ENCODE measurements at regions not wholly inside any gene's neighbourhood (a gene's known extent, or its start where the extent isn't known, plus 50 kb on each side); places are given as distances from the start of the nearest gene placed in this dataset.

DNA sequence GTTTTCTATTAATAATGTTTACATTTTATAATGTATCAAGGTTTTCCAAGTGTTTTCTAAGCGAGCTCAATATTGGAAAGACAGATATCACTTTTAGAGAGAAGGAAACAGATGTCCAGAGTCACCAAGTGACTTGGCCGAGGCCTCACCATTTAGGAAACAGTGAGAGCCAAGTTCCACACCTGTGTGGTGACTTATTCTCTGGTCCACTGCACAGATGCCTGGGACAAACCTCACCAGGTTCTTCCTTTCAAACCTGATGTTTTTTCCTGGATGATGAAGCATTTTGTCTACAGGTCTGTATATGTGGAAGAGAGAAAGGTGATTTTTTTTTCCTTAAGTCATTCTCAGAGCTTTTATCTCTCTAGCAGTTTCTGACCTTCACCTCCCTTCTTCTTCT lies 280.7 kb downstream of the LPIN1 start:
- no peak for DNase-seq (ENCODE audit: low read depth)

DNA sequence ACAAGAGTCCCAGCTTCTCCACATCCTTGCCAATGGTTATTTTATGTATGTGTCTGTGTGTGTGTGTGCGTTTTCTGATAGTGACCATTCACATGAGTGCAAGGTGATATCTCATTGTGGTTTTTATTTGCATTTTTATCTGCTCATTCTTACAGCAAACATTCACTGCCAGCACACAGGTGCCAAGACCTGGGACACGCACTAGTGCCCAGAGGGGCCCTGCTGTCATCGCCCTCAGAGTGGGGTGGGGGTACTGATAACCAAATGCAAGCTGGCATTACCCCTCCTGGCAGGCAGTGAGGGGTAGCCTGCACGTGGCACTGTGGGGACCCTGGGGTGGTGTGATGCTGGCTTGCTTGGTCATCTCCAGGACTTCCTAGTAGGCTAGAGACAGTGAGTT lies 285.4 kb downstream of the LPIN1 start:
- no peak for DNase-seq (ENCODE audit: low read depth)

DNA sequence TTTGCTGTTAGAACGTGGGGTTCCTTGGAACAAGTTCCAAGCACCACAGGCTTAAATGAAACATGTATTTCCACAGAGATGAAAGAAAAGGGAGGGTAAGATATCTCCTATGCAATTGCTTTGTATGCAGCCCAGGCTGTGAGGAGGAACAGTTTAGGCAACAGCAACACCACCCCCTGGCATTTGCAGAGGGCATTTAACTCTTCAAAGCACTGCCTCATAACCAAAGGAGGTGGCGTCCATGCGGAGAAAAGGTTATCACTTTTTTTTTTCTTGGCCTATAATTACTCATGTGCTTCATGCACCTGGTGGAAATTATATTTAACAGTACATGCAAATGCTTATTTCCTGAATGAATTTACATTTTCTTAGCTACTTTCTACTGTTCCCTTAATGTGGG lies 286.0 kb downstream of the LPIN1 start:
- DNase-seq (ENCODE audit: low read depth) = no peak

DNA sequence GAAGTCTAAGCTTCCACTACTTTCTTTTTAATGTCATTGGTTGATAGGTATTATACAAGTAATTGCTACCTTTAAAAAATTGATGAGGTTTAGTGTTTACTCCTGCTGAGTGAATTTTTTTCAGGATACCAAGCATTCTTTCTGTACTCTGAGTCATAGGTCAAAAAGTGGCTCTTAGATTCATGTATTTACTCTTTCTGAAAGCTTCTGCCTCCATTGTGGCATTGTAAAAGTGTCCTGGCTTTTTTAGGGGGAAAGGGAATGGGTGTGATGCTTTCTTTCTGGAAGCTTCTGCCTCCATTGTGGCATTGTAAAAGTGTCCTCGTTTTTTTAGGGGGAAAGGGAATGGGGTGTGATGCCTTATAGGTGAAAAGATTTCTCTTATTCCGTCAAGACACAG lies 286.5 kb downstream of the LPIN1 start:
- DNase-seq (ENCODE audit: low read depth) = no peak

DNA sequence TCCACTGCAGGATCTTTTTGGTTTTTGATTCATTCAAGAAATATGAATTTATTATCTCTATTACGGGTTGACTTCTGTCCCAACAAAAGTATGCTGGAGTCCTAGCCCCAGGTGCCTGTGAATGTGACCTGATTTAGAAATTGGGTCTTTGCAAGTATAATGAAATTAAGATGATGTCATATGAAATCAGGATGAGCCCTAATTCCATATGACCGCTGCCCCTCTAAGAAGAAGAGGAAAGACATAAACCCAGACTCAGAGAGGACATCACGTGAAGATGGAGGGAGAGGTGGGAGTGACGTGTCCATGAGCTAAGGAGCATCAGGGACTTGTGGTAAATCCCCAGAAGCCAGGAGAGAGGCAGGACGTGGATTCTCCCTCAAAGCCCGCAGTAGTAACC lies 287.1 kb downstream of the LPIN1 start:
- DNase-seq (ENCODE audit: low read depth) = no peak

DNA sequence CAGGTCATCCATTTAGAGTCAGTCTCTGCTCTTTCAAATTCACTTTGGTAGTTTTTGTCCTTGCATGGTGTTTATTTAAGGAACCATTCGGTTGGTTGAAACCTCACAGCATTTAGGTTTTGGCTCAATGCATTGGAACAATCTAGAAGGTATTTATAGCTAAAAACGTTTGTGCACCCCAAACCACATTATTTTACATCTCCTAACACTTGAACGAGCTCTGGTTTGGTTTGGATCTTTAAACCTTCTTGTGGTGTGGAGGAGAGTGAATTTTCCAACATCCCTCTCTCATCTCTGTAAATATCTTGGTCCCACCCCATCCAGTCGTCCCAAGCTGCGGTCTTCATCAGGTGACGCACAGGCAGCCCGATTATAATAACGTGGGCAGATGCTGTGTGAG lies 287.9 kb downstream of the LPIN1 start:
- no peak for DNase-seq (ENCODE audit: low read depth)

DNA sequence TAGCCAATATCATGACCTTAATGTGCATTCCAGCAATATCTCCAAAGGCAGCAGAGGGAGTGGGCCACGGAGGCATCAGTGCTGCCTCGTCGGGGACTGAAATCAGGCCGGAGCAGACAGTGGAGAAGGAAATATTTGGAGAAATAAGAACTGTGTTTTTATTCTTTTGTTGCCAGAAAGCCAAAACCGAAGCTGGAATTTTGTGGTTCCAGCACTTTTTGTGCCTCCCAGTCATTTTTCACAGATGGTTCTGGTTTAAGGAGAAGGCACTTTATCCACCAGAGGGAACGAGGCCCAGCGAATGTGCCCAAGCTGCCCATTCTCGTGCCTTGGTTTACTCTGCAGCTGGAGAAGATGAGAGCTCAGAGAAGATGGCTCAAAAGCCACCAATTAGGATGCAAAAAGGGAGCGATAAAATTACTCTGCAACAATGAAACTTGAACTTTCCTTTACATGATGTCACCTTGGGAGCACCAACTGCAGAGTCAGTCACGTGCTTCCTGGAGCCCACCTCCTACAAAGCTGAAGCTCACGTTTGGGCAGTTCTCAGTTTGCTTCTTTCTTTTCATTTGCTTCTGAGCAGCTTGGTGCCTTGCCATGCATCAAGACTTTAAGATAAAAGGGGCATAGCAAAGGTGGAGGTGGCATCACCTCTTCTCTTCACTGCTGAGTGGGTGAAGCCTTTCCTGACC lies 288.7 kb downstream of the LPIN1 start:
- no peak for DNase-seq (ENCODE audit: low read depth)

DNA sequence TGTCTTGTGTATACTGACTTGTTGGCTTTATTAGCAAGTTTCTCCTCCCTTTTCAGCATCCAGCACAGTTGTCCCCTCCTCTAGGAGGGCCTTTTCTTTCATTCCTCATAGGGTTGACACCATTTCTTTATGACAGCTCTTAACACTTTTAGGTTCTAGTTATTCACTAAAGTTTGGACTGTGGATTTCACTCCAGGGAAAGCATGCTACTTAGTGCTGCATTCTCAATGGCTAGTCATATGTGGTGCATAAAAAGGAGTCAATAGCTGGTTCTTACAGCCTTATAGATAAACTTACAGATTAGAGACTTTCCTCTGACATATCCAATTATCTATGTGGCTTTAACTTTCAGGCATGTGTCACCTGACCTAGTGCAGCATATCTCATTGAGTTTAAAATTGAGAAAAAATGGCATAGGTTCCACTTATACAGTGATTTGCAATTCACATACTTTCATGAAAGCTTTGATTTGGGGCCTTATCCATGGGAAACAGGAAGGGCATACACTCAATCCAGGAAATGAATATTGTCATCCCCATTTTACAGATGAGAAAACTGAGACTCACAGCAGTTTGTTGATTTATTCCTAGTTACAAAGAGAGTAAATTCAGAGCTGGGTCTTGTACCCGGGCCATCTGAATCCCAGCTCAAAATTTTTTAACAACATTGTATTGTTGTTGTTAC lies 289.7 kb downstream of the LPIN1 start:
- no peak for DNase-seq (ENCODE audit: low read depth)

DNA sequence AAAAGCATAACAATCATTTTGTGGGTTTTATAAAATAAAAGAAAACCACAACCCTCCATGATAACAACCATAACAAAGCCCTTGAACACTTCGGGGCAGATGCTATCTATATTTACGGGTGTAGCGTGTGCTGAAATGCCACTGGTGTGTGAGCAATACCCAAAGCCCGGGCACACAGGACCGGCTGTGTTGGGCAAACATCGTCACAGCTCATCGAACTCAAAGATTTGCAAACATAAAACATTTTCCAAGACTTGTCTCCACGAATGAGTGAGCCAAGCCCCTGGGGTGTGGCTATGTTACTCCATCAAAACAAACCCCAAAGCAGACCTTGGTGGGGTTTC lies 290.2 kb downstream of the LPIN1 start:
- DNase-seq (ENCODE audit: low read depth) = no peak

DNA sequence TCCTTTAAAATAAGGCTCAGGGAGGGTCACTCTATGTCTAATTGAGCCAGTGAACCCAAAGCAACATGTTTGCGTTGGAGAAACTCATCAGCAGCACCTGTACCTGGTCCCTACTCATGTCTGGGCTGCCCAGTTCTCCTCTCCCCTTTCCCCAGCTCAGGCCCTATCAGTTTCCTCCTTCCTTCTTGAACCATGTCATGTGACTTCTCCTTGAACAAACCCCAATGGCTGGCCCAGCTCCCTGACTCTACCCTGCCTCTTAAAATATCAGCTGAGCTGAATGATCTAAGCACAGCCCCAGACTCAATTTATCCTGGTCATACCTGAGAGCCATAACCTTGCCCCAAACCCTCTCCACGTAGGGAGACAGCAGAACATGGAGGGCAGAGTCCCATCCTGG lies 290.9 kb downstream of the LPIN1 start:
- DNase-seq (ENCODE audit: low read depth) = no peak

DNA sequence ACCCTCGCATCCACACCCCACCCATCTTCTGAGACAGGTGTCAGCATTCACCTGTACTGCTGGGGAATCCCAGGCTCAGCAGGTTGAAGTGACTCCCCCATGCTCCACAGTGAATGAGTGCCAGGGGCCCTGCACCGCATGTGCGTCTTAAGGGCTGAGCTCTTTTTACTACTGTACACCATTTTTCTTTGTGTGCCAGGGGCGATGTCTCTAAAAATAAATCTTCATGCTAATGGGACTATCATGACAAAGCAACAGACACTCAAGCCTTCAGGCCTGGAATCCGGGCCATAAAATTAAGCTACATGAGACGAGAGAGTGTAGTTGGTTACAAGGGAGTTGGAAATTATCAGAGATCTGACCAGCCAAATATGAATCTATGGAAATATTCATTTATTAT lies 294.8 kb downstream of the LPIN1 start:
- DNase-seq (ENCODE audit: low read depth) = no peak

DNA sequence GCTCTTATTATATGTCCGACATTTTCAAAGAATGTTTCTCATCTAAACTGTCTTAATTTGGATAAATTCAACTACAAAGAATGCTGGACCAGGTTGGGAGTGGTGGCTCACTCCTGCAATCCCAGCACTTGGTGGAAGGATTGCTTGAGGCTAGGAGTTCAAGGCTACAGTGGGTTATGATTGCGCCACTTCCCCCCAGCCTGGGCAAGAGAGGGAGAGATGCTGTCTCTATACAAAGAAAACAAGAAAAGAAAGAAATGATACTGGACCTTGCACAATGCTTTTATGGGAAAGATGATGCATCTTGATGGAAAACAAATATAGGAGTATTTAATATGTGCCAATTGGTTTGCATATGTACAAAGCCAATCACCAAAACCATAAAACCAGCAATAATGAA lies 296.7 kb downstream of the LPIN1 start:
- no peak for DNase-seq (ENCODE audit: low read depth)

DNA sequence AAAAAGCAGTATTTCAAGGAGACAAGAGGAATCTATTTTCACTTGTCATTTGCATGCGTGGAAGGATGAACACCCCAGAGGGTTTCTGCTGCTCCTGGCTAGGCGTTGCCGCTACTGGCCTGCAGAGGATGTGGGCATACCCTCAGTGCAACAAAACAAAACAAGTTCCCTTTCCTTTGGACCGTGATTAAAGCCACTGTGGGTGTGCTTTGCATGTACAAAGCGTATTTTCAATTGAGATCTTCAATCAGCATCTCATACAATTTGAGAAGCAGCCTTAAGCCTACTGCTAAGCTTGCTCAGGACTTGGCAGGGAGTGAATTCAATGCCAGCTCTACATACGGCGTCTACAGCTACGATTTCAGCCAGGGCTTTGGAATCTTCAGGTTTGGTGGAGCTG lies 298.4 kb downstream of the LPIN1 start:
- no peak for DNase-seq (ENCODE audit: low read depth)

DNA sequence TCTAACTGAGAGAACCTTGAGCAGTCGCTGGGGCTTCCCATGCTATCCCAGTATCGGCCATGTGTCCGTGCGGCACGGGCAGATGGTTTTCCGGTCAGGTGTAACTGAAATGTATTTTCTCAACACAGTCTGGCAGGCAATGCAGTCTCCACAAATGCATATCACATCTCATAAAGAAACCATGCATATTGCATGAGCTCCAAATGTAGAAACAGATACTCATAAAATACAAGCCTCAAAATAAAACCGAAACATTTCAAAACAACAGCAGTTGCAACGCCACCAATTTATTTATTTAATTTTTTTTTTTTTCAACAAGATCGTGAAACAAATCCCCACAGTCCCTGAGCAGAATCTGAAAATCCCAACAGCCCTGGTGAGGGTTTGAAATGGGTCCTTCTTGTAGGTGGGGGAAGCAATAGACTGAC lies 299.4 kb downstream of the LPIN1 start:
- no peak for DNase-seq (ENCODE audit: low read depth)

DNA sequence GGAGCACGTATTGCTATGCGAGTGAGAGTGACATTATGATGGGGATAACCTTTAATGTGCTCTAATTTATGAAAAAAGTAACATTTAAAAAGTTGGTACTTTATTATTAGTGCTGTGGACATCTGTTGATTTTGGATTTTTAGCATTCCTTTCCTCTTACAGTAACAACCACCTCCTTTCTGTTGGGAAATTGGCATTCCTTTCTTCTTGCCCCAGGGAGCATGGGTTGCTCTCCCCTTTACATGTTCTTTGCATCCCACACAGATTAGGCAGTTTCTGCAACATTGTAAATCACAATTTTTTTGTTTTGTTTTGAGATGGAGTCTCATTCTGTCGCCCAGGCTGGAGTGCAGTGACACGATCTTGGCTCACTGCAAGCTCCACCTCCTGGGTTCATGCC lies 300.2 kb downstream of the LPIN1 start:
- peak; percentile 43 for DNase-seq (ENCODE audit: low read depth)

DNA sequence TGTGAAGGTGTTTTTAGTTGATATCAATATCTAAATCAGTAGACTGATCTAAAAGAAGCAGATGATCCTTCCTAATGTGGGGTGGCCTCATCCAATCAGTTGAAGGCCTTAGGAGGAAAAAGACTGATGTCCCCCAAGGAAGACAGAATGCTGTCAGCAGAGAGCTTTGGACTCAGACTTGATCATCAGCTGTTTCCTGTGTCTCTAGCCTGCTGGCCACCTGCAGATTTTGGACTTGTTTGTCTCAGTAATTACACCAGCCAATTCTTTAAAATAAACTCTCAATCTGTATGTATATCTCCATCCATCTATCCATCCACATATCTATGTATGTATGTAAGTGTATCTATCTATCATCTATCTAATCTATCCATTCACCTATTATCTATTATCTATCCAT lies 301.3 kb downstream of the LPIN1 start:
- DNase-seq (ENCODE audit: low read depth) = no peak

DNA sequence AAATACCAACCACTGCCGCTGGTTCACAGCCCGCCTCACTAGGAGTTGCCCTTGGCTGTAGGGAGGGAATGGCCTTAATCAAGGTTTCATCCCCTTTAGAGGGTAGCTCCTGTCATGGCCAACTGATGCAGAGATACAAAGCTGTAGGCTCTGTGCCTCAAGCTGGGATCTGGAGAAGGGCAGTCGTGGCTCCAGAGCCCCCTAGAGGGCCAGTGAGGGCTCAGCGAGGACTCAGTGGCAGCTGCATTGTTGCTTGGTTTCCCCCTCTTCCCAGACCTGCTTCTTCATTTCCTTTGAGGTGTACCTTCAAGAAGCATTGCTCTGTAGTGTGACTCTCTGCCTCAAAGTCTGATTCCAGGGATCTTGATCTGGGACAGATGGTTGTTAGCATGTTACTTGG lies 302.1 kb downstream of the LPIN1 start:
- peak; percentile 18 for DNase-seq (ENCODE audit: low read depth)

DNA sequence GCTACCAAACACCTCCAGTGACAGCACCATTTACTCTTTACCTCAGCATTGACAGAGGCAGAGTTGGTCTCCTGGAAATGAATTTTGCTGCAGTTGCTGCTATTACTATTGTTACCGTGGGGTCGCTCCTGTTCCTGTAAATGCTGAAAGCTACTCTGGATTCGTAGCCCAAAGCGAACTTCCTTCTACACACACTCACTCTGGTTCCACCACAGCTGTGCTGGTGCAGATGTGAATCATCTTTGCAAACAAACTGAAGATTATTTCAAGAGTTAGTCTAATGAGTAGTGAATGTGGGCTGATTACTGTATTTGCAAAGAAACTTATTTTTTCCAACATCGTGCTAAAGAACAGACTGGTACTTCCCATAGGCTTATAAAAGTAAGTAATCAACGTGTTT lies 304.0 kb downstream of the LPIN1 start:
- DNase-seq (ENCODE audit: low read depth) = peak; percentile 92

DNA sequence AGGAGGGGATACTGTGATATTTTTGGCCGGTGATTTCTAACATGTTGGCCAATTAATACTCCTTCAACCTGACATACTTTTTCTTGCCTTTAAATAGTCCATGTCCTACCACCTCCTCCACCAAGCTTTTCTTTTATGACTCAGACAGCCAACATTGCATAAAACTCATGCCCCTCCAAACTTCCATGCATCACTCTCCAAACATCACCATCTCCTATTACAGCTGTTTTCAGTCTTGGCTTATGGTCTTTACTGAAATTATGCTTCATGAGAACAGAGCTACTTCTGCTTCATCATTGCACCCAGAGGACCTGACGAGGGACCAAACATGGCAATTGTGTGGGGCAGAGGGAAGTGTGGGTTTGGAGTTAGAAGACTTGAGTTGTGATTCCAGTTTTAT lies 305.4 kb downstream of the LPIN1 start:
- peak; percentile 57 for DNase-seq (ENCODE audit: low read depth)

DNA sequence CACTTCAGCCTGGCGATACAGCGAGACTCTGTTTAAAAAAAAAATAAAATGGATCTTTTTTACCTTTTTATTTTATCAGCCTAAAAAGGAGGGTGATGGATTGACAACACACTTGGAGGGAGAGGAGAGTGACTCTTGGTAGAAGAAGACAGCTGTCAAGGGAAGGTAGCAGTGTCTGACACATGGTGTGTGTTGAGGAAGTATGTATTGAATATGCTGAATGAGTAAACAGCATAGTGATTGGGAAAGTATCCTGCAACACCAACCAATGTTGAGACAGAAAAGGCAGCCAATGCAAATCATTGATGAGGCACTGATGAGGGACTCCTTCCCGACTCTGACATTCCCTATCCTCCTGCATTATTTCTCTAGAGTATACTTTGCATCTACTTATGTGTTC lies 306.4 kb downstream of the LPIN1 start:
- no peak for DNase-seq (ENCODE audit: low read depth)

DNA sequence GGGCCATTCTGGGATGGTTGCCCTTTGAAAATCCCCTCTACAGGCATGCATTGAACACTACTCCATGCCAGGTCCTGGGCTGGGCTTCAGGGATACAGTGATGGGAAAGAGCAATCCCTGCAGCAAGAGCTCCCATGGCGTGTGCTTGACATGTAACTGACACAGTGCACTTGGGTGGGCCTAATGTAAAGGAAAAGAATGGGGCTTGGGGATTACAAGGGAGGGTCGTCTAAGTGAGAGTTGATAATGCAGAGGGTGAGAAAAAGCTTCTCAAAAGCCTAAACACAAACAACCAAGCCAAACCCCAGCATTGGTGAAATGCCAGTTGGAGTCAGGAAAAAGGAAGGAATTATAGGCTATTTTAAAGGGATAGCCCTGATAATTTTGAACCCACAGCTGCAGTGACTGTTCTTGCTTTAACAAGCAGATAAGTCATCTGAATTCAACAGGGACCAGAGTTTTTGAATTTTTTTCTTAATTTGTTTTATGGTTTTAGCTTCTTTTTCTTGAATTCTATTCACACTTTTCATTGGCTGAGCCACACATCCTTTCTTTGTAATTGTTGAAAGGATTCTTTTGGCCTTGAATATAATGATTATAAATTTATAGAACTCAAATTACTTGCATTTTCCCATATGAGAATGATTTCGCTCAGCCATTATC lies 308.7 kb downstream of the LPIN1 start:
- DNase-seq (ENCODE audit: low read depth) = no peak

DNA sequence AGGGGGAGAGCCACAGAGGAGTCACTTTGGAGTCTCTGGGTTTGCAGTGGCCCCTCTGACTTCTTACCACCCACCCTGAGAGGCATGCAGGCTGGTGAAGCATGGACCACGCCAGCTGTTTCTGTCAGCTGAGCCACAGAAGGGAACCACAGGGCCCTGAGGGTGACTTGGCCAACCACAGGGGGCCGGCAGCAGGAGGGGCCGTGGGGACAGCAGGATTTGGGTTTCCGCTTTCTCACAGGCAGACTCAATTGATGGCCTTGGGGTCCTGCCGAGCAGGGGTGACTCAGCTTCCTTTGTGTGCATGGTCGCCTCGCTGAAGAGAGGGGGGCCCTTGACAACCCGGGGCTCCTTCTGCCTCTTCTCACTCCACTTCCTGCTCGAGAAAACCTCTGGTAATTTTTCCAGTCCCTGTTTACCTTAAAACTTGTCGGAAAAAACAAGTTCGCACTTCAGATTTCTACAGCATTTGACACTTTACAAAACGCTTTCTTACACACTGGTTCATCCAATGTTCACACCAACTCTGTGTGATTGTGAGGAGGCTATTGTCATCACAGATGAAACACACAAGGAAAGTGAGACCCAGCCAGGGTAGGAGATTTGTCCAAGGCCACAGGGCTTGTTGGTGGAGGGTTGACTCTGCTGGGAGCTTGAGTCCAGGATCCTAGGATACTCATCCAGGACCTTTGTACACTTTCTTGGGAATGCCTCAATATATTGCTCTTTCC lies 311.2 kb downstream of the LPIN1 start:
- DNase-seq (ENCODE audit: low read depth) = peak; percentile 93
